Fibroblast of lung (primary cell): ENCODE measurements at regions not wholly inside any gene's neighbourhood (a gene's known extent, or its start where the extent isn't known, plus 50 kb on each side); places are given as distances from the start of the nearest gene placed in this dataset.

Experiments used
- DNase-seq, 2 donors: peaks; one replicate each; pipeline versions ENCODE4 v3.0.0 to v3.0.0-alpha.2; 2010; ENCODE audit warnings: low read depth in 2 of 2
- H2AFZ ChIP-seq: 2 replicates; pipeline ENCODE4 v1.5.1; 2012; ENCODE audit warnings: low read length, control low read depth, inconsistent platforms
- H3K27ac ChIP-seq: 2 replicates; pipeline ENCODE4 v1.5.1; 2011; ENCODE audit warnings: low read length, control low read depth; ENCODE audit not compliant: insufficient read depth
- H3K27me3 ChIP-seq: 2 replicates; pipeline ENCODE4 v1.5.1; 2011; ENCODE audit warnings: mild to moderate bottlenecking, low read length; ENCODE audit not compliant: control insufficient read depth, insufficient read depth
- H3K36me3 ChIP-seq: 2 replicates; pipeline ENCODE4 v1.5.1; 2011; ENCODE audit warnings: low read length; ENCODE audit not compliant: control insufficient read depth, insufficient read depth
- H3K4me1 ChIP-seq: 2 replicates; pipeline ENCODE4 v1.5.1; 2011; ENCODE audit warnings: low read length; ENCODE audit not compliant: control insufficient read depth, insufficient read depth; ENCODE audit errors: extremely low read depth
- H3K4me2 ChIP-seq: 2 replicates; pipeline ENCODE4 v1.5.1; 2011; ENCODE audit warnings: low read length, control low read depth; ENCODE audit not compliant: insufficient read depth; ENCODE audit errors: extremely low read depth
- H3K4me3 ChIP-seq, 4 experiments: fragments of 200-600 bp in 1 of 4; sonication (generic) in 1 of 4; replicated peaks in 1 of 4; 2 replicates each; pipeline ENCODE4 v1.5.1; 2011 to 2016; ENCODE audit warnings: low read length in 4 of 4, low read depth in 3 of 4, mild to moderate bottlenecking in 3 of 4, control low read depth in 2 of 4, inconsistent platforms in 1 of 4, mixed read lengths in 1 of 4; ENCODE audit not compliant: insufficient read depth in 1 of 4; ENCODE audit errors: control extremely low read depth in 1 of 4
- H3K79me2 ChIP-seq: 2 replicates; pipeline ENCODE4 v1.5.1; 2012; ENCODE audit warnings: mild to moderate bottlenecking, low read length, inconsistent platforms; ENCODE audit not compliant: control insufficient read depth, insufficient read depth
- H3K9ac ChIP-seq: 2 replicates; pipeline ENCODE4 v1.5.1; 2011; ENCODE audit warnings: mild to moderate bottlenecking, low read length, control low read depth; ENCODE audit not compliant: insufficient read depth
- H3K9me3 ChIP-seq: 2 replicates; pipeline ENCODE4 v1.5.1; 2012; ENCODE audit warnings: low read depth, low read length; ENCODE audit not compliant: control insufficient read depth, insufficient read depth
- H4K20me1 ChIP-seq: 2 replicates; pipeline ENCODE4 v1.5.1; 2011; ENCODE audit warnings: low read length; ENCODE audit not compliant: control insufficient read depth, insufficient read depth; ENCODE audit errors: extremely low read depth
- EZH2 ChIP-seq: IDR thresholded peaks from 2 replicates; pipeline ENCODE4 v1.5.1; 2012; ENCODE audit warnings: low read length, control low read depth, mild to moderate bottlenecking; ENCODE audit errors: missing control alignments
- TF ChIP-seq, protein P1 (sequence below), 2 donors: IDR thresholded peaks in 1 of 2; conservative IDR thresholded peaks in 1 of 2; 1 replicate in 1 of 2; 2 replicates in 1 of 2; pipeline ENCODE4 v1.5.1; 2011 to 2012; ENCODE audit warnings: low read length in 2 of 2, control low read depth in 1 of 2, inconsistent platforms in 1 of 2, low read depth in 1 of 2, mild to moderate bottlenecking in 1 of 2

DNA sequence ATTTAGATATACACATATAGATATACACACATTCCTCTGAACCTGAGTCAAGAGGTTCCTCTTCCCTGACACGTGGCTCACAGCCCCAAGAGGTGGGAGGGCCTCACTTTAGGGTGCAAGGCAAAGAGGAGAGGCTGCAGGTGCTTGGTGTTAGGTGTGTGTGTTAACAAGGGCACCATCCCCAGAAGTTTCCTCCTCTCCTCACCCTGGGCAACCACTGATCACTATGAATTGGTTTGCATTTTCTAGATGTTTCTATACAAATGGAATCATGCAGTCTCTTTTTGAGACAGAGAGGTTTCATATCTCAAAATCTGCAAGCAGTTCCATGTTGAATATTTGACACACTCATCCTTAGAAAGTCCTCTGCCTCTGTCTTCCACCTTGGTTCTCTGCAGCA is 120.9 kb upstream of the NECTIN1 start:
- no peaks in the 10 kb centered on the region for H3K36me3 ChIP-seq
- H3K4me3 ChIP-seq: no peak overlapping the region
- H3K9ac ChIP-seq: no peak overlapping the region
- no peaks in the 10 kb centered on the region for H3K4me1 ChIP-seq
- H3K4me2 ChIP-seq: no peak overlapping the region
- no peak for TF ChIP-seq EZH2
- TF ChIP-seq, protein P1, sequence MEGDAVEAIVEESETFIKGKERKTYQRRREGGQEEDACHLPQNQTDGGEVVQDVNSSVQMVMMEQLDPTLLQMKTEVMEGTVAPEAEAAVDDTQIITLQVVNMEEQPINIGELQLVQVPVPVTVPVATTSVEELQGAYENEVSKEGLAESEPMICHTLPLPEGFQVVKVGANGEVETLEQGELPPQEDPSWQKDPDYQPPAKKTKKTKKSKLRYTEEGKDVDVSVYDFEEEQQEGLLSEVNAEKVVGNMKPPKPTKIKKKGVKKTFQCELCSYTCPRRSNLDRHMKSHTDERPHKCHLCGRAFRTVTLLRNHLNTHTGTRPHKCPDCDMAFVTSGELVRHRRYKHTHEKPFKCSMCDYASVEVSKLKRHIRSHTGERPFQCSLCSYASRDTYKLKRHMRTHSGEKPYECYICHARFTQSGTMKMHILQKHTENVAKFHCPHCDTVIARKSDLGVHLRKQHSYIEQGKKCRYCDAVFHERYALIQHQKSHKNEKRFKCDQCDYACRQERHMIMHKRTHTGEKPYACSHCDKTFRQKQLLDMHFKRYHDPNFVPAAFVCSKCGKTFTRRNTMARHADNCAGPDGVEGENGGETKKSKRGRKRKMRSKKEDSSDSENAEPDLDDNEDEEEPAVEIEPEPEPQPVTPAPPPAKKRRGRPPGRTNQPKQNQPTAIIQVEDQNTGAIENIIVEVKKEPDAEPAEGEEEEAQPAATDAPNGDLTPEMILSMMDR (conservative IDR thresholded peaks at IDR 0.05 in 1 of 2, IDR thresholded peaks at IDR 0.05 in 1 of 2; ENCODE audit: low read depth in 1 of 2, low read length in 2 of 2): no peak
- no peak overlapping the region for H3K27ac ChIP-seq
- no peak for DNase-seq
- H2AFZ ChIP-seq: no peak overlapping the region
- H4K20me1 ChIP-seq: no peaks in the 10 kb centered on the region
- H3K79me2 ChIP-seq: no peaks in the 10 kb centered on the region
- H3K9me3 ChIP-seq: no peaks in the 10 kb centered on the region
- no peaks in the 10 kb centered on the region for H3K27me3 ChIP-seq

DNA sequence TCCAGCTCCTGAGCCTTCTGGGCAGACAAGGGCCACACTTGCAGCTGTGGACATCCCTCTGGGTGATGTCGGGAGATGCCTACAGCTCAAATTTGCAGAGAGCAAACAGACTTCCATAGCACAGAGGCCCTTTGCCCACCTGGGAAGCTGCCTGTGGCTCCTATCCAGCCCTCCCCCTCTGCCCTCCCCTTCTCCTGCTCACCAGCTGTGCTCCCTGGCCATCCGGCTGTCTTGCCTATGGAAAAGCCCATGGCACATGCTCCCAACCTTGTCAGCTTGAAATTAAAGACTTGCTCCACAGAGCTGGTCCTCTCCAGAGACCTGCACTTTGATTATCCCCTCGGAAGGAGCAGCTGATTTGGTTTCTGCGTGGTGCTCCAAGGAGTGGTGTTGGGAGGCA is 118.9 kb upstream of the NECTIN1 start:
- H3K79me2 ChIP-seq: no peaks in the 10 kb centered on the region
- no peak overlapping the region for H3K4me2 ChIP-seq
- H3K36me3 ChIP-seq: no peaks in the 10 kb centered on the region
- H3K4me3 ChIP-seq: no peak overlapping the region
- H2AFZ ChIP-seq: no peak overlapping the region
- no peak overlapping the region for H3K9ac ChIP-seq
- DNase-seq: no peak
- H3K9me3 ChIP-seq: no peaks in the 10 kb centered on the region
- no peaks in the 10 kb centered on the region for H4K20me1 ChIP-seq
- no peak overlapping the region for H3K27ac ChIP-seq
- H3K4me1 ChIP-seq: no peaks in the 10 kb centered on the region
- TF ChIP-seq EZH2: no peak
- TF ChIP-seq, protein P1 (conservative IDR thresholded peaks at IDR 0.05 in 1 of 2, IDR thresholded peaks at IDR 0.05 in 1 of 2; ENCODE audit: low read depth in 1 of 2, low read length in 2 of 2): no peak
- no peaks in the 10 kb centered on the region for H3K27me3 ChIP-seq

DNA sequence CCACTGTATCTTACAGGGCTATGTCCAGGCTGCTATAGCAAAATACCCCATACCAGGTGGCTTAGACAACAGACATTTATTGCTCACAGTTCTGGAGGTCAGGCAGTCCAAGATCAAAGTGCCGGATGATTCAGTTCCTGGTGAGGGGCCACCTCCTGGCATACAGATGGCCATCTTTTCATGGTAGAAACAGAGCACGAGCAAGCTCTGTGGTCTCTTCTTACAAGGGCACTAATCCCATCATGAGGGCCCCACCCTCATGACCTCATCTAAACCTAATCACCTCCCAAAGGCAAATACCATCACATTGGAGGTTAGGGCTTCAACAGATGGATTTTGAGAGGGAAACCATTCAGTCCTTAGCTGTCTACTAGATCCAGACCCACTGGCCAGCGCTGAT is 117.4 kb upstream of the NECTIN1 start:
- H3K4me2 ChIP-seq: no peak overlapping the region
- no peak overlapping the region for H3K27ac ChIP-seq
- no peak overlapping the region for H2AFZ ChIP-seq
- no peaks in the 10 kb centered on the region for H3K36me3 ChIP-seq
- peaks cover 3% of the 10 kb centered on the region for H3K27me3 ChIP-seq
- no peak overlapping the region for H3K9ac ChIP-seq
- no peaks in the 10 kb centered on the region for H4K20me1 ChIP-seq
- H3K4me1 ChIP-seq: no peaks in the 10 kb centered on the region
- no peaks in the 10 kb centered on the region for H3K9me3 ChIP-seq
- H3K79me2 ChIP-seq: no peaks in the 10 kb centered on the region
- DNase-seq: no peak
- no peak overlapping the region for H3K4me3 ChIP-seq
- TF ChIP-seq, protein P1 (conservative IDR thresholded peaks at IDR 0.05 in 1 of 2, IDR thresholded peaks at IDR 0.05 in 1 of 2; ENCODE audit: low read depth in 1 of 2, low read length in 2 of 2): no peak
- no peak for TF ChIP-seq EZH2
